HCT116 (cell line): ENCODE measurements at regions not wholly inside any gene's neighbourhood (a gene's known extent, or its start where the extent isn't known, plus 50 kb on each side); places are given as distances from the start of the nearest gene placed in this dataset.

Experiments
- ATF3 ChIP-seq: IDR thresholded peaks from 2 replicates; pipeline ENCODE4 v1.6.1; 2012
- EZH2 ChIP-seq: fragments of 200-600 bp; sonication (generic); IDR thresholded peaks from 2 replicates; pipeline ENCODE4 v1.6.1; 2017; ENCODE audit warnings: antibody characterized with exemption, mixed run types
- EZH2phosphoT487 ChIP-seq: fragments of 200-600 bp; IDR thresholded peaks from 2 replicates; pipeline ENCODE4 v1.6.1; 2018; ENCODE audit warnings: antibody characterized with exemption, borderline replicate concordance
- FOSL1 ChIP-seq: IDR thresholded peaks from 2 replicates; pipeline ENCODE4 v1.6.1; 2012; ENCODE audit warnings: low read depth
- POLR2A ChIP-seq: IDR thresholded peaks from 2 replicates; pipeline ENCODE4 v1.7.0; 2011; ENCODE audit warnings: borderline replicate concordance; ENCODE audit not compliant: insufficient read depth, insufficient read length; ENCODE audit errors: extremely low read depth
- POLR2AphosphoS5 ChIP-seq: IDR thresholded peaks from 2 replicates; pipeline ENCODE4 v1.6.1; 2011; ENCODE audit warnings: mild to moderate bottlenecking, low read depth, low read length, moderate library complexity
- RAD21 ChIP-seq: IDR thresholded peaks from 2 replicates; pipeline ENCODE4 v1.6.1; 2012; ENCODE audit warnings: low read depth, mild to moderate bottlenecking
- SRF ChIP-seq: IDR thresholded peaks from 2 replicates; pipeline ENCODE4 v1.6.1; 2012; ENCODE audit warnings: low read depth
- YY1 ChIP-seq: IDR thresholded peaks from 2 replicates; pipeline ENCODE4 v1.6.1; 2011; ENCODE audit warnings: low read length, low read depth, moderate library complexity, mild to moderate bottlenecking; ENCODE audit not compliant: insufficient replicate concordance; ENCODE audit errors: extremely low read depth
- ZNF274 ChIP-seq: fragments of 200-500 bp; sonication (Bioruptor generic); IDR thresholded peaks from 2 replicates; pipeline ENCODE4 v1.6.1; 2014; ENCODE audit warnings: mild to moderate bottlenecking, low read depth, low read length, inconsistent platforms
- TF ChIP-seq, protein P1 (sequence below), 3 experiments: fragments of 200-600 bp in 1 of 3; sonication (generic) in 1 of 3; IDR thresholded peaks in 2 of 3; conservative IDR thresholded peaks in 1 of 3; 2 replicates each; pipeline ENCODE4 v1.5.1; 2012 to 2017; ENCODE audit warnings: low read depth in 2 of 3, low read length in 2 of 3, antibody characterized with exemption in 1 of 3, borderline replicate concordance in 1 of 3, control low read depth in 1 of 3, mild to moderate bottlenecking in 1 of 3, mixed read lengths in 1 of 3, mixed run types in 1 of 3, moderate library complexity in 1 of 3; ENCODE audit not compliant: insufficient read depth in 1 of 3
- TF ChIP-seq, protein P2 (sequence below): IDR thresholded peaks from 2 replicates; pipeline ENCODE4 v1.6.1; 2012; ENCODE audit warnings: low read depth
- TF ChIP-seq, protein P3 (sequence below): IDR thresholded peaks from 2 replicates; pipeline ENCODE4 v1.6.1; 2012

- TF ChIP-seq, protein P1, sequence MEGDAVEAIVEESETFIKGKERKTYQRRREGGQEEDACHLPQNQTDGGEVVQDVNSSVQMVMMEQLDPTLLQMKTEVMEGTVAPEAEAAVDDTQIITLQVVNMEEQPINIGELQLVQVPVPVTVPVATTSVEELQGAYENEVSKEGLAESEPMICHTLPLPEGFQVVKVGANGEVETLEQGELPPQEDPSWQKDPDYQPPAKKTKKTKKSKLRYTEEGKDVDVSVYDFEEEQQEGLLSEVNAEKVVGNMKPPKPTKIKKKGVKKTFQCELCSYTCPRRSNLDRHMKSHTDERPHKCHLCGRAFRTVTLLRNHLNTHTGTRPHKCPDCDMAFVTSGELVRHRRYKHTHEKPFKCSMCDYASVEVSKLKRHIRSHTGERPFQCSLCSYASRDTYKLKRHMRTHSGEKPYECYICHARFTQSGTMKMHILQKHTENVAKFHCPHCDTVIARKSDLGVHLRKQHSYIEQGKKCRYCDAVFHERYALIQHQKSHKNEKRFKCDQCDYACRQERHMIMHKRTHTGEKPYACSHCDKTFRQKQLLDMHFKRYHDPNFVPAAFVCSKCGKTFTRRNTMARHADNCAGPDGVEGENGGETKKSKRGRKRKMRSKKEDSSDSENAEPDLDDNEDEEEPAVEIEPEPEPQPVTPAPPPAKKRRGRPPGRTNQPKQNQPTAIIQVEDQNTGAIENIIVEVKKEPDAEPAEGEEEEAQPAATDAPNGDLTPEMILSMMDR (IDR thresholded peaks at IDR 0.05 in 2 of 3, conservative IDR thresholded peaks at IDR 0.05 in 1 of 3; ENCODE audit: borderline replicate concordance in 1 of 3, insufficient read depth in 1 of 3, low read depth in 2 of 3, low read length in 2 of 3): 0 out of 6 replicates have a peak, but pooled peaks of 1 of the 3 experiments have one; percentile 14
- no peak for TF ChIP-seq POLR2A
- TF ChIP-seq, protein P2, sequence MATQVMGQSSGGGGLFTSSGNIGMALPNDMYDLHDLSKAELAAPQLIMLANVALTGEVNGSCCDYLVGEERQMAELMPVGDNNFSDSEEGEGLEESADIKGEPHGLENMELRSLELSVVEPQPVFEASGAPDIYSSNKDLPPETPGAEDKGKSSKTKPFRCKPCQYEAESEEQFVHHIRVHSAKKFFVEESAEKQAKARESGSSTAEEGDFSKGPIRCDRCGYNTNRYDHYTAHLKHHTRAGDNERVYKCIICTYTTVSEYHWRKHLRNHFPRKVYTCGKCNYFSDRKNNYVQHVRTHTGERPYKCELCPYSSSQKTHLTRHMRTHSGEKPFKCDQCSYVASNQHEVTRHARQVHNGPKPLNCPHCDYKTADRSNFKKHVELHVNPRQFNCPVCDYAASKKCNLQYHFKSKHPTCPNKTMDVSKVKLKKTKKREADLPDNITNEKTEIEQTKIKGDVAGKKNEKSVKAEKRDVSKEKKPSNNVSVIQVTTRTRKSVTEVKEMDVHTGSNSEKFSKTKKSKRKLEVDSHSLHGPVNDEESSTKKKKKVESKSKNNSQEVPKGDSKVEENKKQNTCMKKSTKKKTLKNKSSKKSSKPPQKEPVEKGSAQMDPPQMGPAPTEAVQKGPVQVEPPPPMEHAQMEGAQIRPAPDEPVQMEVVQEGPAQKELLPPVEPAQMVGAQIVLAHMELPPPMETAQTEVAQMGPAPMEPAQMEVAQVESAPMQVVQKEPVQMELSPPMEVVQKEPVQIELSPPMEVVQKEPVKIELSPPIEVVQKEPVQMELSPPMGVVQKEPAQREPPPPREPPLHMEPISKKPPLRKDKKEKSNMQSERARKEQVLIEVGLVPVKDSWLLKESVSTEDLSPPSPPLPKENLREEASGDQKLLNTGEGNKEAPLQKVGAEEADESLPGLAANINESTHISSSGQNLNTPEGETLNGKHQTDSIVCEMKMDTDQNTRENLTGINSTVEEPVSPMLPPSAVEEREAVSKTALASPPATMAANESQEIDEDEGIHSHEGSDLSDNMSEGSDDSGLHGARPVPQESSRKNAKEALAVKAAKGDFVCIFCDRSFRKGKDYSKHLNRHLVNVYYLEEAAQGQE: no peak
- TF ChIP-seq FOSL1: no peak
- no peak for TF ChIP-seq POLR2AphosphoS5
- no peak for TF ChIP-seq YY1
- no peak for TF ChIP-seq EZH2
- TF ChIP-seq ZNF274: no peak
- no peak for TF ChIP-seq RAD21
- TF ChIP-seq, protein P3, sequence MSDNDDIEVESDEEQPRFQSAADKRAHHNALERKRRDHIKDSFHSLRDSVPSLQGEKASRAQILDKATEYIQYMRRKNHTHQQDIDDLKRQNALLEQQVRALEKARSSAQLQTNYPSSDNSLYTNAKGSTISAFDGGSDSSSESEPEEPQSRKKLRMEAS: no peak
- TF ChIP-seq ATF3: no peak
- no peak for TF ChIP-seq SRF
- TF ChIP-seq EZH2phosphoT487: no peak
These were observed 1117.0 kb downstream of the FLRT2 start for GRCh38 chr14:86646696-86647690.
